IPS-18c (cell line): ENCODE measurements at regions not wholly inside any gene's neighbourhood (a gene's known extent, or its start where the extent isn't known, plus 50 kb on each side); places are given as distances from the start of the nearest gene placed in this dataset.
"Not testable (repeated sequence)": the region's sequence is repeated elsewhere in the genome, so short reads cannot be mapped to it uniquely, and the experiment has no call there.

Experiments
- H3K4me3 ChIP-seq: 2 replicates; pipeline ENCODE4 v1.7.0; 2013; ENCODE audit warnings: low read depth, mild to moderate bottlenecking, low read length, moderate library complexity; ENCODE audit not compliant: insufficient read depth
- H3K9me3 ChIP-seq: one replicate; pipeline ENCODE4 v1.6.1; 2013; ENCODE audit warnings: mild to moderate bottlenecking, low read length, moderate library complexity; ENCODE audit not compliant: control insufficient read depth, insufficient read depth

DNA sequence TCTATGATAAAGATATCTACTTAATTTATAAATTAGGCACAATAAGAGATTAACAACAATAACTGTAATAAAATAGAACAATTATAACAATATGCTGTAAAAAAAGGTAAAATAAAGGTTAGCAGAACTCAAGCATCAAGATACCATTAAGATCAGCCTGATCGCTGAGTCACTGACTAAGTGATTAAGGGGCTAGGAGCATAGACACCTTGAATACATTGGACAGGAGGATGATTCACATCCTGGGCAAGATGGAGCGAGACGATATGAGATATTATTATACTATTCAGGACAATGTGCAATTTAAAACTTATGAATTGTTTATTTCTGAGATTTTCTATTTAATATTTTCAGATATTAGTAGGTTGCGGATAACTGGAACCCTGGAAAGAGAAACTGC lies 1277.8 kb upstream of the ZEB2 start:
- Histone ChIP-seq H3K4me3 (no peak overlapping the region), H3K9me3 (peaks cover 2% of the 10 kb centered on the region)

DNA sequence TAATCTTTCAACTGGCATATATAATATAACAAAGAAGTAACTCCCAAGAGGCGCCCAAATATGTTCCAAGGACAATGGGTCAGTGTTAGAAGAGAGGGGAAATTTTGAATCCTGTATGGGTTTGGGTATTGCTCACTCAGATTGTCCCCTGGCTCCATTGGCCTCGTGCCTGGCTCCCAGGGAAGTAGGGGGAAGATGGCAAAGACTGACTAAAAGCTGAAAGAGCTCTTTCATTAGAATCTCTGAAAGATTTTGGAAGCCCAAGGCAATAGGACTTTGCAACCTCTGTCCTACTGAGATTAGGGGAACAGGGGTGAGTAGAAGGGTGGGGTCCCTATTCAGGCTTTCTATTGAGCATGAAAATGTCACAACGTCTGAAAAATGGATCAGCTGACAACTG lies 1272.8 kb upstream of the ZEB2 start:
- Histone ChIP-seq H3K9me3 (peaks cover 4% of the 10 kb centered on the region), H3K4me3 (no peak overlapping the region)

DNA sequence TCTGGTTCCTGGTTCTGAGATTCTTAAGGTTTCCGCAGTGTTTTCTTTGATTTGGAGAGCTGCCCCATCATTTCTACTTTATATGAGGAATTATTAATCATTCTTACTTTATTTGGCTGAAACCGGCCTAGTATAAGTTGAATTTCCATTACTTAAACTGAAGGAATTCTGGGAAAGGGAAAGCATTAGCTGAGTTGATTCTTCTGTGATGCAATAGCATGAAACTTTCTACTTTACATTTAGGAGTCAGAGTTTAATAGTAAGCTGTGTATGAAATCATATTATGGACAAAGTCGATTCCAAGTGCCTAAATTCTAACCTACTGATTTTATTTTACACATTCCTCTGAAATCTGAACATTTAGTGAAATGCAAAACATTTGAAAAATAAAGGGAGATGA lies 1269.7 kb upstream of the ZEB2 start:
- Histone ChIP-seq H3K4me3 (no peak overlapping the region), H3K9me3 (peaks cover 2% of the 10 kb centered on the region)

DNA sequence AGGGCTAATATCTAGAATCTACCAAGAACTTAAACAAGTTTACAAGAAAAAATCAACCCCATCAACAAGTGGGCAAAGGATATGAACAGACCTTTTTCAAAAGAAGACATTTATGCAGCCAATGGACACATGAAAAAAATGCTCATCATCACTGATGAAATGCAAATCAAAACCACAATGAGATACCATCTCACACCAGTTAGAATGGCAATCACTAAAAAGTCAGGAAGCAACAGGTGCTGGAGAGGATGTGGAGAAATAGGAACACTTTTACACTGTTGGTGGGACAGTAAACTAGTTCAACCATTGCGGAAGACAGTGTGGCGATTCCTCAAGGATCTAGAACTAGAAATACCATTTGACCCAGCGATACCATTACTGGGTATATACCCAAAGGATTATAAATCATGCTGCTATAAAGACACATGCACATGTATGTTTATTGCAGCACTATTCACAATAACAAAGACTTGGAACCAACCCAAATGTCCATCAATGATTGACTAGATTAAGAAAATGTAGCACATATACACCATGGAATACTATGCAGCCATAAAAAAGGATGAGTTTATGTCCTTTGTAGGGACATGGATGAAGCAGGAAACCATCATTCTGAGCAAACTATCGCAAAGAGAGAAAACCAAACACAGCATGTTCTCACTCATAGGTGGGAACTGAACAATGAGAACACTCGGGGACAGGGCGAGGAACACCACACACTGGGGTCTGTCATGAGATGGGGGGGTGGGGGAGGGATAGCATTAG lies 1267.9 kb upstream of the ZEB2 start:
- H3K9me3 ChIP-seq, H3K4me3 ChIP-seq: not testable (repeated sequence)

DNA sequence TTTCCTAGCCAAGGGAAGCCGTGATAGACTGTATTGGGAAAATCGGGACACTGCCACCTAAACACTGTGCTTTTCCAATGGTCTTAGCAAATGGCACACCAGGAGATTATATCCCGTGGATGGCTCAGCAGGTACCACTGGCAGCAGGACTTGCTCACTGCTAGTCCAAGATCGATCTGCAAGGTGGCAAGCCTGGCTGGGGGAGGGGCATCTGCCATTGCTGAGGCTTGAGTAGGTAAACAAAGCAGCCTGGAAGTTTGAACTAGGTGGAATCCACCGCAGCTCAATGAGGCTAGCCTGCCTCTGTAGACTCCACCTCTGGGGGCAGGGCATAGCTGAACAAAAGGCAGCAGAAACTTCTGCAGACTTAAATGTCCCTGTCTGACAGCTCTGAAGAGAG lies 1262.7 kb upstream of the ZEB2 start:
- H3K4me3 ChIP-seq, H3K9me3 ChIP-seq: not testable (repeated sequence)

DNA sequence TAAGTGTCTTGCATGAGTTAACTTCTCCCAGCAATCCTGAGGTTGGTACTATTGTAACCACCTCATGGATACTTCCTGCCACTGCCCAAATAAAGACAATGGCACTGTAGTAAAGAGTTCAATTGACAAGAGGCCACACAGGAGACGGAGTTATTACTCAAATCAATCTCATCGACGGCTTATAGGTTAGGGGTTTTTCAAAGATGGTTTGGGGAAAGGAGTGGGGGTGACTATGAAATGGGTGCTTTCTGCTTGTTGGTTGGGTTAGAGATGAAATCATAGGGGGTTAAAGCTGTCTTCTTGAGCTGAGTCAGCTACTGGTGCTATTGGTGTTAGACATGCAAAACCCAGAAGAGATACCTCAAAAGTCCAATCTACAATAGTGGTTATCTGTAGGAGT lies 1258.0 kb upstream of the ZEB2 start:
- Histone ChIP-seq H3K4me3 (no peak overlapping the region), H3K9me3 (peaks cover 3% of the 10 kb centered on the region)

DNA sequence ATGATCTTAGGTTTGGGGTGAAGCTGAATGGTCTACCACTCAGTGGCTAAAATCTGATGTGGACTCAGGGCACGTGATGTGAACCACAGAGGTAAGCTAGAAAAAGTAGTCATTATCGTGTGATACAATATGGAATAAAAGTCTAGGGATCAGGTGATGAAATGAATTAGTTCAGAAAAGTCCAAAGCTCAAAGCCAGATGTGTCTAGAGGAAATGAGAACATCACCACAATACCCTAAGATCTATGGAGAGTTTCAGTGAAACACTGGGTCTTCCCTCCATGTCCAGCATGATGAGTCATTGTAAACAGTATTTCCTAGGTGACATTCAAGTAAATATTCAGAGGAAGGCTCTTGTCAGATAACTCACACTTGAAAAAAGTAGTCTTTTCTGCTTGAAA lies 1257.4 kb upstream of the ZEB2 start:
- H3K4me3 ChIP-seq: no peak overlapping the region
- no peaks in the 10 kb centered on the region for H3K9me3 ChIP-seq

DNA sequence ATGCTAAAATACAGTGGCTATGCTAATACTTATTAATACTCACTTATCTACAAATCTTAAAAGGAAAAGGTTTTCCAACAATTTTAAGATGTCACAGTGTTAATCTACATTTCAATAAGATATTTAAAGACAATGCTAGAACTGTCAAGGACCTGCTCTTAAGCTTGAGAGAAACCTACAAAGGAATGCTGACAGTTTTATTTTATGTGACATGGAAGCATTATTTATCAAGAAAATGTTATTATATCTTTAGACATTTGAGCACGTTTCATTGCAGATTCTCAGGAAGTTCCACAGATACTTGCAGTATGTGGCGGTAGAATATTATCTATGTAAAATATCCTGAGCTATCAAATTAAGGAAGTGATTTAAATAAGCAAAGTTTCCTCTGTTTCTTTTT lies 1255.7 kb upstream of the ZEB2 start:
- Histone ChIP-seq H3K4me3 (no peak overlapping the region), H3K9me3 (no peaks in the 10 kb centered on the region)

DNA sequence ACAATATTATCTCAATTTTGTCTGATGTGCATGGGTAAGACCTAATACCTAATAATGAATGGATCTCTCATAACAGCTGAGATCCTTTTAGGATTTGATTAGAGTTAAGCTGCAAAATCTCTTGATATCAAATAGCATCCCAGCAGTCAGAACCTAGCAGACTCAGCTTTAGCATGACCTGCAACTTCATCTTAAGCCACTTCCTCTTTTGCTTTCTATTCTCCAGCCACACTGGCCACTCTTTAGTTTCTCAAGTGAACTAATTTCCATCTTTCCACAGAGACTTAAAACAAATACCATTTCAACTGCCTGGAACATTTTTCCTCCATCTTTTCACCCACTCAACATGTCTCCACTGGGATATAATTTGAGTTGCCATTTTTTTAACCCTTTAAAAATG lies 1251.6 kb upstream of the ZEB2 start:
- no peaks in the 10 kb centered on the region for H3K9me3 ChIP-seq

DNA sequence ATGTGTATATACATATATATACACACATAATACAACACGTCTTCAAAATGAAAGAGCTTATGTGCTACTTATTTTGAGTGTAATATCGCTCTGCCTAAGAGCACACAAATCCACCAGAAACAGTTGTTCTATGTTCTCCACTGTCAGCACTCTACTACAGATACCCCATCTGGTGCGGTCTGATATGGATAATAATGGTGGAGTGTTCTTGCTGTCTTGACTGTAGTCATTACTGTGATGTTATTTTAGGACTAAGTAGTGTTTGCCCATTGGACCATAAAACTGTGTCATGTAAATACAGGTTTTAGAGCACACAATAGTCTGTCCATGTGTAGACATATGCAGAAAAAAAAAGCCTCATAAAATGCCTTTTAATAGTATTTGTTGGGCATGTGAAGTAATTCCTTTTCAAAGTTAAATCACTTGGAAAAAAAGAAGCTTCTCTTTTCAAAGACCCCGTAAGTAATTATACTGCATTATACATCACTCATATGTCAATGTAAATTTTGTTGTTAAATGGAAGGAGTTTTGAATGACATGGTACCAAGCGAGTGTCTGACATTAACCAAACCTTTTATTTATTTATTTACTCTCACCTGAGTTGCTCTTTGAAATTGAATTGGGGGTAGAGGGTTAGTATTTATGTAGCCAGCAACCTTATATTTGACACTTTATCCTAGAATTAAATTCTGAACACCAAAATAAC lies 1249.2 kb upstream of the ZEB2 start:
- H3K9me3 ChIP-seq: no peaks in the 10 kb centered on the region
- no peak overlapping the region for H3K4me3 ChIP-seq

More for the DNA sequence above, 1251.6 kb upstream of the ZEB2 start:
- no peak overlapping the region for H3K4me3 ChIP-seq

DNA sequence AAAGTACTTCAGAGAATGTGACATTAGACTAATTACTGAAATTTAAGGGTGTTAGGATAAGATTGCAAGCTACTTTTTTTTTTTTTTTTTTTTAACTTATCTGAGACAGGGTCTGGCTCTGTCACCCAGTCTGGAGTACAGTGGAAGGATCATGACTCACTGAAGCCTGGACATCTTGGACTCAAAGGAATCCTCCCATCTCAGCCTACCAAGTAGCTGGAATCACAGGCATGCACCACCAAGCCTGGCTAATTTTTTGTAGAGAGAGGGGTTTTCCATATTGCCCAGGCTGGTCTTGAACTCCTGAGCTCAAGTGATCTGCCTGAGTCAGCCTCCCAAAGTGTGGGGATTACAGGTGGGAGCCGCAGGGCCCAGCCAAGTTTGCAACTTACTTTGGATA lies 1246.0 kb upstream of the ZEB2 start:
- Histone ChIP-seq H3K4me3 (no peak overlapping the region), H3K9me3 (no peaks in the 10 kb centered on the region)

DNA sequence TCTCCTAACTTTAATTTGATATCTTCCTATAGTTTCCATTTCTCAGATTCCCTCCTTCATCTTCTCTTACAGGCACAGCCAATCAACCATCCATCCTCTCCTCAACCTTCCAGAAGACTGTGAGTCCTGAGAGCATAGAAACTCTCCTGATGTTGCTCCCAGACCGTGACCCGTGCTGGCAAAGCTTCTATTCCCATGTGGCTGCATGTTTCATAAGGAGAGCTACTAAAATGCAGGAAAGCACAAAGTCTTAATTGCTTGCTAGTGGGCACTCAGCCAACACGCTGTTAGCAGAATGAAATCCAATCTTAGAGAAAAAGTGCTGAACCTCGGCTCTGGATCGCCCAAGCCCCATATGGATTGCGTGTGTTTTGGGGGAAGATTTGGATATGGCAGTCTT lies 1244.7 kb upstream of the ZEB2 start:
- no peak overlapping the region for H3K4me3 ChIP-seq
- H3K9me3 ChIP-seq: no peaks in the 10 kb centered on the region

DNA sequence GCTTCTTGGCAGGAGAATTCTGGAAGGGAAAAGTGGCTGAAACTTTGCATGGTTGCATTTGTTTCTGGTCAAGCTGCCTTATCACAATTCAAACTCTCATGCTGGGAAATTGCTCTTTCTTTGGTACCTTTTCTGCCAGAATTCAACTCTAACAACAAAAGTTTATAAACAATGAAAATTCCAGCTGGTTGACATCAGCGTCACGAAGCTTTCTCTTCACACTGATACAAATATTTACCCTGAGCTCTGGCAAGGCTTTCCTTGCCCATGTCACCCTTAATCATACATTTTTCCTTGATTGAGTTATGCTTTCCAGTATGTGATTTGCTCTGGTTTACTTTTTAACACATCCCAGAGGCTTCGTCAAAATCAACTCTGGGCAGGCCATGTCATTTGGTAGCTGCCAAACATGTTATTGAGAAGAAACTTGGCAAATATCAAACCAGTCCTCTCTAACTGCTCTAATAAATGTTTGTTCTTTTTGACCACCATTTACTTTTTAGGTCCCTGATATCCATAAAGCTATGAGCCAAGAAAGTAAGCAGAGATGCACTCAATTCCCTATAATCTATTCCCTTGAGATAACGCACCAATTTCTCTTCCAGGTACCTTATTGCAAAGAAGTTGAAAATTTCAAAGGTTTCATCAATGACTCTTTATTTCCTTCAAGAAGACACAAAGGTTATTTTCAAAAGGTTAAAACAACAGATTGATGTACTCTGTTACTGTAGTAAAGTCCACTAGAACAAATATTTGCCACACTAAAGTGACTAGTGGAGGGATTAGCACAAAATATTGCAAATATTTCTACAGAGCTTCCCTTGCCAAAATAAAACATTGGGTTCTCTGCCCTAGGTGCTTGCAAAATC lies 1241.1 kb upstream of the ZEB2 start:
- no peaks in the 10 kb centered on the region for H3K9me3 ChIP-seq
- no peak overlapping the region for H3K4me3 ChIP-seq

DNA sequence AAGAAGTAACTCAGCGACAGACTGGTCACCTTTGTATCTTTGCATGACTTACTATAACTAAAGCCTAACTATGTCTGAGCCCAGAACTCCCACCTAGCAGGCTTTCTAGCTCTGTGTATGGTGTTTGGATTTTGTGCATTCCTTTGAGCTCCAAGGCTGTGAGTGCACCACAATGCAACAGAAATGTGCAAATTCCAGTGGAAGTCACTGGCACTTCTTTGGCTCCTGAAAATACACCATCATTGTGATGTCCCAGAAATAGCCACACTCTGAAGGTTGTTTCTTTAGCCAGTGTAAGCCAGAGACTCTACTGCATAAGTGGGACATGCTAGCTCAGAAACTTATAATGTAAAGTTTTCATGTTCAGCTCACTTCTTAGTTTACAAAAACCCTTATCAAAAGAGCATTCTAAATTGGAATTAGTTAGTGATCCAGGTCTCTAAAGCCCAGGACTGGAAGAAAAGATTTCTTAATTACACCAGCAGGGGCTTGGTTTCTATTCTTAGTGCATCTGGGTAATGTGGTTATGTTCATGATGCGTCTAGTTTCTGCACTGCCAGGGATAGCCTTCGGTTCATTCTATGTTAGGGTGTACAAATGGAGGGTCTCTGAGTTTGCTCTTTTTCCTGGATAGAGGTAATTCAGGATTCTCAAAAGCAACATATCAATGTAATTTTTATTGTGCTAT lies 1239.5 kb upstream of the ZEB2 start:
- Histone ChIP-seq H3K4me3 (no peak overlapping the region), H3K9me3 (no peaks in the 10 kb centered on the region)

DNA sequence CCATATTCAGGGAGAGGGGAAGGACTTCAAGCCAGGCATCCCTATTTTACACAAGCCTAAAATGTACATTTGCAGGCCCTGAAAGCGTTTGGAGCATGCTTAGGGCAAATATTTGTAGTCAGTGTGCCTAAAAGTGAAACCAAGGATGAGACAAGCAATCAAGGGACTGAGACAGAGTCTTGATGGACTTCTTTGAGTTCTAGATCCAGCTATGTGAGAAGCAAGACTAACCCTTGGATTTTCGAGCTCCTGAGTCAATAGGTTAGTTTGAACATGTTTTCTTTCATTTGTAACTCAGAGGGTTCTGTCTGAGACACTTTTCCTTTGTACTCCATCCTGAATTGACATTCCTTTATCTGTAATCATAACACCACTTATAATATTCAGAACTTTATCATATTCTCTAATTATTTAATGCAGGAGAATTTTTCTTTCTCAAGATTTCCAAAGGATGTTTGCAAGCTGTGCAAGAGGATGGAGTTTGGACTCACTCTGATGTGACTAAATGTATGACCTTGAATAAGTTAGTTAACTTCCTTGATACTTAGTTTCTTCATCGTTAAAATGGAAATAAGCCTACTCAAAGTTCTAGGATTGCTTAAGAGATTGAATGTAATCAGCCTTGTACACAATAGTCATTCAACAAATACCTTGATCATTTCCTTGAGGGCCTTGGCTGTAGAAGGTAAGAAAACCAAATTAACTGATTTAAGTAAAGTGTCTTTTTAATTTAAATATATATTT lies 1237.8 kb upstream of the ZEB2 start:
- no peaks in the 10 kb centered on the region for H3K9me3 ChIP-seq

DNA sequence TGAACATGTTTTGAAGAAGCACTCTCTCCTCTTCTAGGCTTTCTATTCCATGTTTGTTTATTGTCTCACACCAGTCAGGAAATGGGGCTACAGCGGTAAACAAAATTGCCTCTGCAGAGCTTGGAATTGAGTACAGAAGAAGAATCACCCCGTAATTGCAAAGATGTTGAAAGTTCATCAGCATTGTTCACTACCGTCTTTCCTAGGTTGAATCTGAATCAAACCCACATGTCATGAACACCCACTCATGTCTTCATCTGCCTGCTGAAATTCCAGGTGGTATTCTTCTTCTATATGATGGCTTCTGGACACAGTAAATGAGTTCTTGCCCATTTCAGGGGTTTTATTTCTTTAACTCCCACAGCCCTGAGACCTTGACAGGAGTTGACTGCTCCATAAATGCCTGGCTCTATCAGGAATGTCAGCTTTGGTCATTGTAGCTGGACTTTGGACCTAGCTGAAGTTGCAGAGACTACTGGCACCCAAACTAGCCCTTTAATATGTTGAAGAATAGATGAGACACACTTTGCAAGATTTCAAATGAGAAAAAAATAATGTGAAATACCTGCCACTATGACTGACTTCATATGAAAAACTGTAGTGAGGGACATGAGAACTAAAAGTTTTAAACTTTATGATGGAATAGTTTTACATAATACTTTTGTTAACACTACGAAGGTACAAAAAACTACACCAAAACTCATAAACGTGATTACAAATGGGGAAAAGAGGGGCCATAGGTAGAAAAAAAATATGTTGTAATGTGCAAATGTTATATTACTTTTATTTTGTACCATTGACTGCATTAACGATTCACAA lies 1235.3 kb upstream of the ZEB2 start:
- no peaks in the 10 kb centered on the region for H3K9me3 ChIP-seq

More for the DNA sequence above, 1237.8 kb upstream of the ZEB2 start:
- no peak overlapping the region for H3K4me3 ChIP-seq

More for the DNA sequence above, 1235.3 kb upstream of the ZEB2 start:
- H3K4me3 ChIP-seq: no peak overlapping the region
